Neuronal stem cell (in vitro differentiated cells): ENCODE measurements at regions not wholly inside any gene's neighbourhood (a gene's known extent, or its start where the extent isn't known, plus 50 kb on each side); places are given as distances from the start of the nearest gene placed in this dataset.
"Not testable (repeated sequence)": the region's sequence is repeated elsewhere in the genome, so short reads cannot be mapped to it uniquely, and the experiment has no call there.

ENCODE experiments used
- DNase-seq: peaks from one replicate; pipeline ENCODE4 v3.0.0-alpha.2; 2013; ENCODE audit warnings: low spot score
- H2AFZ ChIP-seq: one replicate; pipeline ENCODE4 v1.6.1; 2013; ENCODE audit warnings: mild to moderate bottlenecking, low read length, inconsistent platforms
- H2AK5ac ChIP-seq: 2 replicates; pipeline ENCODE4 v1.6.1; 2013; ENCODE audit warnings: low read depth, mild to moderate bottlenecking, inconsistent platforms, low read length, moderate library complexity, mixed read lengths
- H2BK120ac ChIP-seq: 2 replicates; pipeline ENCODE4 v1.6.1; 2013; ENCODE audit warnings: low read depth, mild to moderate bottlenecking, inconsistent platforms, low read length, moderate library complexity, mixed read lengths
- H2BK12ac ChIP-seq: one replicate; pipeline ENCODE4 v1.6.1; 2013; ENCODE audit warnings: low read length, inconsistent platforms
- H2BK15ac ChIP-seq: 2 replicates; pipeline ENCODE4 v1.6.1; 2013; ENCODE audit warnings: mild to moderate bottlenecking, low read length, inconsistent platforms, mixed read lengths
- H2BK5ac ChIP-seq: one replicate; pipeline ENCODE4 v1.6.1; 2013; ENCODE audit warnings: inconsistent platforms, mild to moderate bottlenecking, low read length, moderate library complexity
- H3K14ac ChIP-seq: one replicate; pipeline ENCODE4 v1.6.1; 2013; ENCODE audit warnings: low read length, inconsistent platforms
- H3K18ac ChIP-seq: 2 replicates; pipeline ENCODE4 v1.6.1; 2013; ENCODE audit warnings: low read length, inconsistent platforms
- H3K23ac ChIP-seq: 2 replicates; pipeline ENCODE4 v1.6.1; 2013; ENCODE audit warnings: low read depth, mild to moderate bottlenecking, mixed read lengths, low read length, inconsistent platforms; ENCODE audit not compliant: poor library complexity
- H3K27ac ChIP-seq: replicated peaks from 3 replicates; pipeline ENCODE4 v1.5.1; 2013; ENCODE audit warnings: low read length, inconsistent platforms
- H3K27me3 ChIP-seq, 3 experiments: 2 replicates each; pipeline ENCODE4 v1.6.1; 2013; ENCODE audit warnings: low read length in 3 of 3, mild to moderate bottlenecking in 2 of 3, inconsistent platforms in 1 of 3, low read depth in 1 of 3, mixed read lengths in 1 of 3, moderate library complexity in 1 of 3; ENCODE audit not compliant: control insufficient read depth in 3 of 3, insufficient read depth in 3 of 3
- H3K36me3 ChIP-seq, 2 donors: replicated peaks in 1 of 2; 2 replicates each; pipeline ENCODE4 v1.6.1; 2013; ENCODE audit warnings: low read length in 2 of 2; ENCODE audit not compliant: control insufficient read depth in 2 of 2, insufficient read depth in 2 of 2
- H3K4ac ChIP-seq: 2 replicates; pipeline ENCODE4 v1.6.1; 2013; ENCODE audit warnings: inconsistent platforms, mild to moderate bottlenecking, low read length, moderate library complexity
- H3K4me1 ChIP-seq, 2 donors: 1 replicate in 1 of 2; 2 replicates in 1 of 2; pipeline ENCODE4 v1.6.1; 2013; ENCODE audit warnings: low read length in 2 of 2, low read depth in 1 of 2; ENCODE audit not compliant: control insufficient read depth in 2 of 2, insufficient read depth in 1 of 2
- H3K4me2 ChIP-seq: one replicate; pipeline ENCODE4 v1.6.1; 2013; ENCODE audit warnings: mild to moderate bottlenecking, low read length, inconsistent platforms; ENCODE audit not compliant: insufficient read depth, poor library complexity, severe bottlenecking
- H3K4me3 ChIP-seq, 2 donors: 2 replicates each; pipeline ENCODE4 v1.5.1; 2013; ENCODE audit warnings: low read length in 2 of 2, mild to moderate bottlenecking in 2 of 2, inconsistent platforms in 1 of 2, moderate library complexity in 1 of 2
- H3K79me1 ChIP-seq: one replicate; pipeline ENCODE4 v1.6.1; 2013; ENCODE audit warnings: low read depth, mild to moderate bottlenecking, inconsistent platforms, low read length, moderate library complexity
- H3K9ac ChIP-seq: one replicate; pipeline ENCODE4 v1.6.1; 2013; ENCODE audit warnings: mild to moderate bottlenecking, low read depth, low read length, inconsistent platforms; ENCODE audit not compliant: poor library complexity
- H3K9me3 ChIP-seq, 2 donors: replicated peaks in 1 of 2; 2 replicates each; pipeline versions ENCODE3 to v1.6.1; 2013; ENCODE audit warnings: low read length in 2 of 2, mild to moderate bottlenecking in 2 of 2, inconsistent platforms in 1 of 2, low read depth in 1 of 2, mixed read lengths in 1 of 2, moderate library complexity in 1 of 2; ENCODE audit not compliant: control insufficient read depth in 2 of 2, insufficient read depth in 1 of 2
- H4K8ac ChIP-seq: one replicate; pipeline ENCODE4 v1.6.1; 2013; ENCODE audit warnings: low read depth, mild to moderate bottlenecking, inconsistent platforms, low read length, moderate library complexity
- H4K91ac ChIP-seq: one replicate; pipeline ENCODE4 v1.6.1; 2013; ENCODE audit warnings: low read length, low read depth, mild to moderate bottlenecking, inconsistent platforms; ENCODE audit not compliant: poor library complexity
- WGBS, 2 donors: extraction: QIAGEN DNeasy Blood & Tissue Kit; methylation state at CpG; one replicate each; pipeline ENCODE4 v1.1.7; 2013; ENCODE audit warnings: missing lambda C conversion rate in 2 of 2, mixed read lengths in 1 of 2; ENCODE audit not compliant: insufficient read length in 2 of 2, insufficient replicate concordance in 1 of 2; ENCODE audit errors: extremely low coverage in 2 of 2; 5-methylcytosine and 5-hydroxymethylcytosine counted together

- H2BK120ac ChIP-seq = no peak overlapping the region
- H3K18ac ChIP-seq = no peak overlapping the region
- no peak overlapping the region for H2BK12ac ChIP-seq
- H2BK15ac ChIP-seq = no peak overlapping the region
- H3K14ac ChIP-seq = no peak overlapping the region
- no peak overlapping the region for H4K91ac ChIP-seq
- DNase-seq = no peak
- H3K9me3 ChIP-seq = no peaks in the 10 kb centered on the region
- no peak overlapping the region for H3K4me2 ChIP-seq
- no peak overlapping the region for H2BK5ac ChIP-seq
- no peak overlapping the region for H2AFZ ChIP-seq
- H3K27me3 ChIP-seq = no peaks in the 10 kb centered on the region
- no peak overlapping the region for H3K9ac ChIP-seq
- H3K27ac ChIP-seq = no peak overlapping the region
- no peak overlapping the region for H3K4me3 ChIP-seq
- H4K8ac ChIP-seq = no peak overlapping the region
- H3K79me1 ChIP-seq = no peaks in the 10 kb centered on the region
- no peak overlapping the region for H3K4ac ChIP-seq
- H3K4me1 ChIP-seq = no peaks in the 10 kb centered on the region
- no peak overlapping the region for H3K23ac ChIP-seq
- no CpG with 5 or more reads among the region's 2 CpGs for WGBS, 2 donors
- H3K36me3 ChIP-seq = no peaks in the 10 kb centered on the region
- no peak overlapping the region for H2AK5ac ChIP-seq
Measured at GRCh38 chr18:54662986-54663385, 71.9 kb downstream of the DYNAP start.

GRCh38 chr18:54669701-54670100 lies 78.7 kb downstream of the DYNAP start:
- not testable (repeated sequence) for H3K9me3 ChIP-seq, H3K4ac ChIP-seq, H3K18ac ChIP-seq, DNase-seq, H3K23ac ChIP-seq, H3K27me3 ChIP-seq, H2BK12ac ChIP-seq, H4K8ac ChIP-seq, H2AK5ac ChIP-seq, H3K4me2 ChIP-seq, H4K91ac ChIP-seq, H3K27ac ChIP-seq, H3K4me1 ChIP-seq, H3K36me3 ChIP-seq, H2BK15ac ChIP-seq, H3K79me1 ChIP-seq, H3K14ac ChIP-seq, H3K9ac ChIP-seq, H2BK5ac ChIP-seq, H2BK120ac ChIP-seq, H2AFZ ChIP-seq, H3K4me3 ChIP-seq
- no CpG with 5 or more reads among the region's 15 CpGs for WGBS, 2 donors

- peaks cover 3 to 10% of the 10 kb centered on the region in 2 donors for H3K4me1 ChIP-seq
- H3K36me3 ChIP-seq = no peaks in the 10 kb centered on the region
- DNase-seq = no peak
- no peak overlapping the region for H3K27ac ChIP-seq
- no peak overlapping the region for H2AK5ac ChIP-seq
- no peak overlapping the region for H3K4me2 ChIP-seq
- H2BK5ac ChIP-seq = no peak overlapping the region
- H3K4me3 ChIP-seq = no peak overlapping the region
- H3K23ac ChIP-seq = no peak overlapping the region
- no peak overlapping the region for H3K18ac ChIP-seq
- no peak overlapping the region for H2BK12ac ChIP-seq
- H3K27me3 ChIP-seq = no peaks in the 10 kb centered on the region
- no peaks in the 10 kb centered on the region for H3K79me1 ChIP-seq
- no peak overlapping the region for H4K91ac ChIP-seq
- no peak overlapping the region for H3K9ac ChIP-seq
- H2AFZ ChIP-seq = no peak overlapping the region
- no peak overlapping the region for H3K14ac ChIP-seq
- H3K9me3 ChIP-seq = peaks cover 0 to 5% of the 10 kb centered on the region in 2 donors
- no peak overlapping the region for H2BK15ac ChIP-seq
- no peak overlapping the region for H2BK120ac ChIP-seq
- no CpG with 5 or more reads among the region's 1 CpG for WGBS, 2 donors
- H4K8ac ChIP-seq = no peak overlapping the region
- H3K4ac ChIP-seq = no peak overlapping the region
Measured at GRCh38 chr18:54671291-54671881, 80.3 kb downstream of the DYNAP start.

GRCh38 chr18:54672109-54672508 lies 81.1 kb downstream of the DYNAP start:
- no peak overlapping the region for H3K18ac ChIP-seq
- no peak overlapping the region for H2BK120ac ChIP-seq
- H3K4me1 ChIP-seq = peaks cover 3 to 10% of the 10 kb centered on the region in 2 donors
- no peak overlapping the region for H3K4me2 ChIP-seq
- H2BK5ac ChIP-seq = no peak overlapping the region
- no peak overlapping the region for H3K9ac ChIP-seq
- H3K36me3 ChIP-seq = no peaks in the 10 kb centered on the region
- DNase-seq = no peak
- H4K91ac ChIP-seq = no peak overlapping the region
- no peak overlapping the region for H4K8ac ChIP-seq
- no peaks in the 10 kb centered on the region for H3K27me3 ChIP-seq
- no peak overlapping the region for H3K4ac ChIP-seq
- H2BK15ac ChIP-seq = no peak overlapping the region
- peaks cover 0 to 5% of the 10 kb centered on the region in 2 donors for H3K9me3 ChIP-seq
- H3K14ac ChIP-seq = no peak overlapping the region
- no peaks in the 10 kb centered on the region for H3K79me1 ChIP-seq
- H3K27ac ChIP-seq = no peak overlapping the region
- WGBS, 2 donors = no CpG with 5 or more reads among the region's 6 CpGs
- H2AK5ac ChIP-seq = no peak overlapping the region
- no peak overlapping the region for H3K4me3 ChIP-seq
- H3K23ac ChIP-seq = no peak overlapping the region
- H2BK12ac ChIP-seq = no peak overlapping the region
- no peak overlapping the region for H2AFZ ChIP-seq
